Esophagus muscularis mucosa (tissue), 4 donors: ENCODE measurements at regions not wholly inside any gene's neighbourhood (a gene's known extent, or its start where the extent isn't known, plus 50 kb on each side); places are given as distances from the start of the nearest gene placed in this dataset.

ENCODE experiments used
- DNase-seq: peaks from one replicate; pipeline ENCODE4 v3.0.0-alpha.2; 2017; ENCODE audit errors: extremely low spot score
- H3K27ac ChIP-seq, 4 donors: fragments of 200-600 bp; sonication (generic); replicated peaks in 1 of 4; 1 replicate in 3 of 4; 2 replicates in 1 of 4; pipeline ENCODE4 v1.5.1; 2016 to 2019; ENCODE audit warnings: mild to moderate bottlenecking in 1 of 4
- H3K27me3 ChIP-seq, 4 donors: fragments of 200-600 bp; sonication (generic); one replicate each; pipeline versions ENCODE4 v1.5.1 to v1.6.0; 2016 to 2019
- H3K36me3 ChIP-seq, 4 donors: fragments of 200-600 bp; sonication (generic); one replicate each; pipeline ENCODE4 v1.5.1; 2016 to 2019
- H3K4me1 ChIP-seq, 4 donors: fragments of 200-600 bp; sonication (generic); one replicate each; pipeline ENCODE4 v1.5.1; 2016 to 2019
- H3K4me3 ChIP-seq, 4 donors: fragments of 200-600 bp; sonication (generic); 1 replicate in 2 of 4; 2 replicates in 2 of 4; pipeline ENCODE4 v1.5.1; 2016 to 2019; ENCODE audit warnings: mild to moderate bottlenecking in 4 of 4, moderate library complexity in 1 of 4
- H3K9me3 ChIP-seq, 4 donors: fragments of 200-600 bp; sonication (generic); 1 replicate in 3 of 4; 2 replicates in 1 of 4; pipeline ENCODE4 v1.5.1; 2016 to 2019
- EP300 ChIP-seq: sonication (generic); formaldehyde crosslinking; IDR thresholded peaks from one replicate; pipeline ENCODE4 v1.6.1; 2017; ENCODE audit warnings: antibody characterized with exemption
- POLR2A ChIP-seq: fragments of 450-650 bp; IDR thresholded peaks from one replicate; pipeline ENCODE4 v1.6.1; 2017; ENCODE audit warnings: antibody characterized with exemption, moderate library complexity, mild to moderate bottlenecking, low read depth
- POLR2AphosphoS5 ChIP-seq, 2 donors: sonication (generic); formaldehyde crosslinking; IDR thresholded peaks; one replicate each; pipeline ENCODE4 v1.6.1; 2017; ENCODE audit warnings: antibody characterized with exemption in 2 of 2
- WGBS: methylation state at CpG from one replicate; pipeline ENCODE4 v1.1.5; 2018; 5-methylcytosine and 5-hydroxymethylcytosine counted together
- intact Hi-C: fragments of 100-400 bp; cut with DNase I; formaldehyde crosslinking; loops from one replicate; pipeline ENCODE4 v1.15.1; 2023
- TF ChIP-seq, protein P1 (sequence below), 3 experiments: fragments of 200-600 bp in 2 of 3; fragments of 450-650 bp in 1 of 3; sonication (generic) in 2 of 3; IDR thresholded peaks; one replicate each; pipeline ENCODE4 v1.5.1; 2017 to 2019; ENCODE audit warnings: antibody characterized with exemption in 3 of 3, mild to moderate bottlenecking in 2 of 3, moderate library complexity in 1 of 3

DNA sequence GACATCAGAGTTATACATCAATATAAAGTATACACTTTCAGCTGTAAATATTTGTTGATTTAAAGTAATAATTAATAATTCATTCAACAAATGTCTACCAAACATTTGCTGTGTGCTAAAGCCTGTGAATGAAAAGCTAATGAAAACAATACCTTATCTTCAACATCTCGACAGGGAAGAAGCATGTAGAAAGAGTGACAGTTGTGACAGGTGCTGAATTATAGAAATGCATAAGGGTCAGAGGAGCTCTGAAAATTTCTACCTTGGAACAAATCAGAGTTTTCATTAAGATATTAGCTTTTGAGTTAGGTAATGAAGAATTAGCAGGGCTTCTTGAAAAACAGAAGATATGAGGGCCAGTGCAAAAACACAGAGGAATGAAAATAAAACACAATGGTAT is 739.2 kb downstream of the VGLL3 start:
- H3K4me1 ChIP-seq = no peaks in the 10 kb centered on the region
- intact Hi-C loops = no loop called here
- H3K27ac ChIP-seq = no peak overlapping the region
- no peak overlapping the region for H3K4me3 ChIP-seq
- 69% methylated on average over 1 of the region's 1 CpG for WGBS
- H3K27me3 ChIP-seq = no peaks in the 10 kb centered on the region
- TF ChIP-seq POLR2AphosphoS5 (IDR thresholded peaks at IDR 0.05) (no peak), EP300 (no peak), POLR2A (no peak)
- TF ChIP-seq, protein P1, sequence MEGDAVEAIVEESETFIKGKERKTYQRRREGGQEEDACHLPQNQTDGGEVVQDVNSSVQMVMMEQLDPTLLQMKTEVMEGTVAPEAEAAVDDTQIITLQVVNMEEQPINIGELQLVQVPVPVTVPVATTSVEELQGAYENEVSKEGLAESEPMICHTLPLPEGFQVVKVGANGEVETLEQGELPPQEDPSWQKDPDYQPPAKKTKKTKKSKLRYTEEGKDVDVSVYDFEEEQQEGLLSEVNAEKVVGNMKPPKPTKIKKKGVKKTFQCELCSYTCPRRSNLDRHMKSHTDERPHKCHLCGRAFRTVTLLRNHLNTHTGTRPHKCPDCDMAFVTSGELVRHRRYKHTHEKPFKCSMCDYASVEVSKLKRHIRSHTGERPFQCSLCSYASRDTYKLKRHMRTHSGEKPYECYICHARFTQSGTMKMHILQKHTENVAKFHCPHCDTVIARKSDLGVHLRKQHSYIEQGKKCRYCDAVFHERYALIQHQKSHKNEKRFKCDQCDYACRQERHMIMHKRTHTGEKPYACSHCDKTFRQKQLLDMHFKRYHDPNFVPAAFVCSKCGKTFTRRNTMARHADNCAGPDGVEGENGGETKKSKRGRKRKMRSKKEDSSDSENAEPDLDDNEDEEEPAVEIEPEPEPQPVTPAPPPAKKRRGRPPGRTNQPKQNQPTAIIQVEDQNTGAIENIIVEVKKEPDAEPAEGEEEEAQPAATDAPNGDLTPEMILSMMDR (IDR thresholded peaks at IDR 0.05) = no peak
- H3K36me3 ChIP-seq = no peaks in the 10 kb centered on the region
- no peaks in the 10 kb centered on the region for H3K9me3 ChIP-seq
- DNase-seq = no peak

- intact Hi-C loops = no loop called here
- no peaks in the 10 kb centered on the region for H3K4me1 ChIP-seq
- H3K4me3 ChIP-seq = no peak overlapping the region
- H3K27ac ChIP-seq = no peak overlapping the region
- H3K27me3 ChIP-seq = no peaks in the 10 kb centered on the region
- H3K36me3 ChIP-seq = no peaks in the 10 kb centered on the region
- 67% methylated on average over 1 of the region's 1 CpG for WGBS
- no peaks in the 10 kb centered on the region for H3K9me3 ChIP-seq
- TF ChIP-seq, protein P1 (IDR thresholded peaks at IDR 0.05) = no peak
- DNase-seq = no peak
Observed at GRCh38 chr3:86249833-86250232, 741.1 kb downstream of the VGLL3 start.

- TF ChIP-seq, protein P1 (IDR thresholded peaks at IDR 0.05) = peak in 1 of 3 experiments; percentile 4
- TF ChIP-seq EP300 = no peak
- WGBS = 25% methylated on average over 1 of the region's 1 CpG
- no peaks in the 10 kb centered on the region for H3K4me1 ChIP-seq
- H3K9me3 ChIP-seq = no peaks in the 10 kb centered on the region
- H3K27ac ChIP-seq = no peak overlapping the region
- H3K36me3 ChIP-seq = no peaks in the 10 kb centered on the region
- H3K4me3 ChIP-seq = no peak overlapping the region
- intact Hi-C loops = no loop called here
- no peaks in the 10 kb centered on the region for H3K27me3 ChIP-seq
- no peak for DNase-seq
Observed at GRCh38 chr3:86245360-86245759, 745.6 kb downstream of the VGLL3 start.

DNA sequence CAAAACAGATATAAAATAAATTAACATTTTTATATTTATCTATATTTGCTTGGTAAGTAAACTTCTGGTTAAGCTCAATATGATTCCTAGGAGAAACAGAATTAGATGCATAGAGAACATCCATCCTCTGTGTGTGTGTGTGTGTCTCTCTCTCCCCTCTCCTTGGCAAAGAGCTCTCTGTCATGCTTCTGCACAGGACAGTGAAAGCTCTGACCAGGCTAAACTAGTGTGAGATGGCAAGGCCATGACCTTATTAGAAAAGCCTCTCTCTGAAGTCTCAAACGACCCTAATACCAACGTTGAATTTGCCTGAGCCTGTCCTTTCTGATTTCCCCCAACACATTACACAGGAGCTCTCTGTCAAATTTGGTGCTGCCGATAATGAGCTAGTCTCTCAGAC is 746.0 kb downstream of the VGLL3 start:
- WGBS = 12% methylated on average over 3 of the region's 3 CpGs
- intact Hi-C loops = no loop called here

GRCh38 chr3:86239946-86240345 is 751.0 kb downstream of the VGLL3 start:
- no peak for TF ChIP-seq EP300
- TF ChIP-seq, protein P1 (IDR thresholded peaks at IDR 0.05) = no peak
- TF ChIP-seq POLR2AphosphoS5 (IDR thresholded peaks at IDR 0.05) = no peak
- TF ChIP-seq POLR2A = no peak
- intact Hi-C loops = no loop called here

More for the DNA sequence above, 746.0 kb downstream of the VGLL3 start:
- DNase-seq = no peak
- Histone ChIP-seq H3K4me1 (no peaks in the 10 kb centered on the region), H3K9me3 (no peaks in the 10 kb centered on the region), H3K4me3 (no peak overlapping the region), H3K36me3 (no peaks in the 10 kb centered on the region), H3K27me3 (no peaks in the 10 kb centered on the region), H3K27ac (no peak overlapping the region)
- TF ChIP-seq EP300 (no peak), POLR2AphosphoS5 (IDR thresholded peaks at IDR 0.05) (no peak), POLR2A (no peak)
- TF ChIP-seq, protein P1 (IDR thresholded peaks at IDR 0.05) = no peak

More at GRCh38 chr3:86239946-86240345, 751.0 kb downstream of the VGLL3 start:
- no peak for DNase-seq
- WGBS = 51% methylated on average over 2 of the region's 2 CpGs
- H3K4me1 ChIP-seq = no peaks in the 10 kb centered on the region
- H3K27ac ChIP-seq = no peak overlapping the region
- no peaks in the 10 kb centered on the region for H3K9me3 ChIP-seq
- H3K27me3 ChIP-seq = no peaks in the 10 kb centered on the region
- no peak overlapping the region for H3K4me3 ChIP-seq
- no peaks in the 10 kb centered on the region for H3K36me3 ChIP-seq
